ENCODE measurements at regions not wholly inside any gene's neighbourhood (a gene's known extent, or its start where the extent isn't known, plus 50 kb on each side); places are given as distances from the start of the nearest gene placed in this dataset.

DNA sequence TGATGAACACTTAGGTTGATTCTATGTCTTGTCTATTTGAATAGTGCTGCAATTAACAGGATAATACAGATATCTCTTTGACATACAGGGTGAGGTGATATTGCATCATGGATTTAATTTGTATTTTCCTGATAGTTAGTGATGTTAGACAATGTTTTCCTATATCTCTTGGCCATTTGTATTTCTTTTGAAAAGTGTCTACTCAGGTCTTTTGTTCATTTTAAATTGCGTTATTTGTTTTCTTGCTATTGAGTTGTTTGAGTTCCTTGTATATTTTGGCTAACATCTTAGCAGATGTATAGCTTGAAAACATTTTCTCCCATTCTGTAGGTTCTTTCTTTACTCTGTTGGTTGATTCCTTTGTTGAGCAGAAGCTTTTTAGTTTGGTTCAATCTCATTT is 460.6 kb downstream of the CCDC91 start:
- TF ChIP-seq YY1 (IDR thresholded peaks at IDR 0.05; ENCODE audit: low read depth) (no peak), TEAD4 (IDR thresholded peaks at IDR 0.05) (no peak), ZBTB7A (IDR thresholded peaks at IDR 0.05; ENCODE audit: low read depth) (no peak), RAD21 (IDR thresholded peaks at IDR 0.05; ENCODE audit: low read depth) (no peak), EP300 (IDR thresholded peaks at IDR 0.05; ENCODE audit: borderline replicate concordance) (no peak), TAF1 (IDR thresholded peaks at IDR 0.05; ENCODE audit: low read depth) (no peak), NFIC (IDR thresholded peaks at IDR 0.05) (no peak)
- TF ChIP-seq, protein P1, sequence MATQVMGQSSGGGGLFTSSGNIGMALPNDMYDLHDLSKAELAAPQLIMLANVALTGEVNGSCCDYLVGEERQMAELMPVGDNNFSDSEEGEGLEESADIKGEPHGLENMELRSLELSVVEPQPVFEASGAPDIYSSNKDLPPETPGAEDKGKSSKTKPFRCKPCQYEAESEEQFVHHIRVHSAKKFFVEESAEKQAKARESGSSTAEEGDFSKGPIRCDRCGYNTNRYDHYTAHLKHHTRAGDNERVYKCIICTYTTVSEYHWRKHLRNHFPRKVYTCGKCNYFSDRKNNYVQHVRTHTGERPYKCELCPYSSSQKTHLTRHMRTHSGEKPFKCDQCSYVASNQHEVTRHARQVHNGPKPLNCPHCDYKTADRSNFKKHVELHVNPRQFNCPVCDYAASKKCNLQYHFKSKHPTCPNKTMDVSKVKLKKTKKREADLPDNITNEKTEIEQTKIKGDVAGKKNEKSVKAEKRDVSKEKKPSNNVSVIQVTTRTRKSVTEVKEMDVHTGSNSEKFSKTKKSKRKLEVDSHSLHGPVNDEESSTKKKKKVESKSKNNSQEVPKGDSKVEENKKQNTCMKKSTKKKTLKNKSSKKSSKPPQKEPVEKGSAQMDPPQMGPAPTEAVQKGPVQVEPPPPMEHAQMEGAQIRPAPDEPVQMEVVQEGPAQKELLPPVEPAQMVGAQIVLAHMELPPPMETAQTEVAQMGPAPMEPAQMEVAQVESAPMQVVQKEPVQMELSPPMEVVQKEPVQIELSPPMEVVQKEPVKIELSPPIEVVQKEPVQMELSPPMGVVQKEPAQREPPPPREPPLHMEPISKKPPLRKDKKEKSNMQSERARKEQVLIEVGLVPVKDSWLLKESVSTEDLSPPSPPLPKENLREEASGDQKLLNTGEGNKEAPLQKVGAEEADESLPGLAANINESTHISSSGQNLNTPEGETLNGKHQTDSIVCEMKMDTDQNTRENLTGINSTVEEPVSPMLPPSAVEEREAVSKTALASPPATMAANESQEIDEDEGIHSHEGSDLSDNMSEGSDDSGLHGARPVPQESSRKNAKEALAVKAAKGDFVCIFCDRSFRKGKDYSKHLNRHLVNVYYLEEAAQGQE (IDR thresholded peaks at IDR 0.05; ENCODE audit: low read depth) = no peak
- TF ChIP-seq, protein P2, sequence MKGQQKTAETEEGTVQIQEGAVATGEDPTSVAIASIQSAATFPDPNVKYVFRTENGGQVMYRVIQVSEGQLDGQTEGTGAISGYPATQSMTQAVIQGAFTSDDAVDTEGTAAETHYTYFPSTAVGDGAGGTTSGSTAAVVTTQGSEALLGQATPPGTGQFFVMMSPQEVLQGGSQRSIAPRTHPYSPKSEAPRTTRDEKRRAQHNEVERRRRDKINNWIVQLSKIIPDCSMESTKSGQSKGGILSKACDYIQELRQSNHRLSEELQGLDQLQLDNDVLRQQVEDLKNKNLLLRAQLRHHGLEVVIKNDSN (IDR thresholded peaks at IDR 0.05) = no peak
- TF ChIP-seq, protein P3, sequence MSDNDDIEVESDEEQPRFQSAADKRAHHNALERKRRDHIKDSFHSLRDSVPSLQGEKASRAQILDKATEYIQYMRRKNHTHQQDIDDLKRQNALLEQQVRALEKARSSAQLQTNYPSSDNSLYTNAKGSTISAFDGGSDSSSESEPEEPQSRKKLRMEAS (IDR thresholded peaks at IDR 0.05) = no peak

Data from Ishikawa (cell line).